Transverse colon (tissue), 4 donors: ENCODE measurements at regions not wholly inside any gene's neighbourhood (a gene's known extent, or its start where the extent isn't known, plus 50 kb on each side); places are given as distances from the start of the nearest gene placed in this dataset.

Experiments
- CTCF ChIP-seq, 5 experiments: fragments of 200-600 bp in 3 of 5; fragments of 450-650 bp in 2 of 5; sonication (generic) in 3 of 5; IDR thresholded peaks; 1 replicate in 2 of 5; 2 replicates in 3 of 5; pipeline ENCODE4 v1.5.1; 2016 to 2017; ENCODE audit warnings: antibody characterized with exemption in 5 of 5, inconsistent platforms in 3 of 5, mild to moderate bottlenecking in 2 of 5, moderate library complexity in 1 of 5
- EP300 ChIP-seq: sonication (generic); formaldehyde crosslinking; IDR thresholded peaks from one replicate; pipeline ENCODE4 v1.6.1; 2017; ENCODE audit warnings: antibody characterized with exemption, low read depth
- POLR2A ChIP-seq: fragments of 450-650 bp; IDR thresholded peaks from one replicate; pipeline ENCODE4 v1.6.1; 2016; ENCODE audit warnings: antibody characterized with exemption, mild to moderate bottlenecking, moderate library complexity
- POLR2AphosphoS5 ChIP-seq, 3 donors: sonication (generic); formaldehyde crosslinking; IDR thresholded peaks; one replicate each; pipeline ENCODE4 v1.6.1; 2016; ENCODE audit warnings: antibody characterized with exemption in 3 of 3

- no peak for TF ChIP-seq CTCF (IDR thresholded peaks at IDR 0.05)
- no peak for TF ChIP-seq POLR2AphosphoS5 (IDR thresholded peaks at IDR 0.05)
- no peak for TF ChIP-seq POLR2A
- TF ChIP-seq EP300: no peak
Observed at GRCh38 chr5:7096294-7096693, 299.6 kb upstream of the ADCY2 start.
